GM12892 (cell line): ENCODE measurements at regions not wholly inside any gene's neighbourhood (a gene's known extent, or its start where the extent isn't known, plus 50 kb on each side); places are given as distances from the start of the nearest gene placed in this dataset.

Experiments
- POLR2A ChIP-seq: IDR thresholded peaks from 2 replicates; pipeline ENCODE4 v1.6.1; 2011; ENCODE audit warnings: low read depth, low read length, control low read depth
- POLR2AphosphoS5 ChIP-seq: IDR thresholded peaks from 2 replicates; pipeline ENCODE4 v1.6.1; 2011; ENCODE audit warnings: low read depth, low read length, control low read depth
- TAF1 ChIP-seq: IDR thresholded peaks from 2 replicates; pipeline ENCODE4 v1.6.1; 2011; ENCODE audit warnings: low read depth, mild to moderate bottlenecking, control low read depth, low read length, borderline replicate concordance

DNA sequence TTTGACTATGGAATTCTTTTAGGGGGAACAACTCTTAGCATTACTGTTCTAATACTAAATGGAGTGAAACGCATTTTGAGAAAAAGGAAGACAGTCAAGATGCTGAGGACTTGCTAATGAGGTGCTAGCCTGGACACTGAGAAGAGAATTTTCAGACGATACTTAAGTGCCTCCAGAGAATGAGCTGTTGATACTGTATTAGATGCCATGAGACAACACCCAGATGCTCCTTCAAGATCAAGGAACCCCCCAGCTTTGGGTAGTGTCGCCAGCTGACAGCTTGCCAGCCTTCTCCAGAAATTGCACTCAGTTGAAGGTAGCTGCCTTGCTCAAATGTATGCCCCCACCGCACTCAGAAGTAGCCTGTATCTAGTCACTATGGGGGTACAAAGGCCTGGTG is 52.5 kb upstream of the SLC36A4 start:
- TF ChIP-seq TAF1 (no peak), POLR2A (no peak), POLR2AphosphoS5 (no peak)
